ENCODE measurements at regions not wholly inside any gene's neighbourhood (a gene's known extent, or its start where the extent isn't known, plus 50 kb on each side); places are given as distances from the start of the nearest gene placed in this dataset.

DNA sequence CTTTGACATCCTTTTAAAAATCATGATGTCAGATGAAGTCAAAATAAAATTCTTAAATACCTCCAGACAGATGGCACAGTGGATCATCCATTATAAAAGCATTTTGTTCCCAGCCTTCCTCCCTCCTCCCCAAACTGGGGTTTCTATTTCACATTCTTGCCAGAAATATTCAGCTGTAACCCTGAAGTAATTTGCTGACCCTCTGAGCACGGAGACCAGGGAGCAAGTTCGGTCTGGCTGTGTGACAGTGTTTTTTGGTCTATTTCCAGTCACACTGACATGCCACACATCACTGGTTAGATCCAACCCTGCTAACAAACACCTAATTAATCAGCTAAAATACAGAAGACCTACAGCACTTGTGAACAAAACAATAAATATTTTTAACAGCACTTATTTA is 126.2 kb upstream of the DMRT1 start:
- TF ChIP-seq, protein P1, sequence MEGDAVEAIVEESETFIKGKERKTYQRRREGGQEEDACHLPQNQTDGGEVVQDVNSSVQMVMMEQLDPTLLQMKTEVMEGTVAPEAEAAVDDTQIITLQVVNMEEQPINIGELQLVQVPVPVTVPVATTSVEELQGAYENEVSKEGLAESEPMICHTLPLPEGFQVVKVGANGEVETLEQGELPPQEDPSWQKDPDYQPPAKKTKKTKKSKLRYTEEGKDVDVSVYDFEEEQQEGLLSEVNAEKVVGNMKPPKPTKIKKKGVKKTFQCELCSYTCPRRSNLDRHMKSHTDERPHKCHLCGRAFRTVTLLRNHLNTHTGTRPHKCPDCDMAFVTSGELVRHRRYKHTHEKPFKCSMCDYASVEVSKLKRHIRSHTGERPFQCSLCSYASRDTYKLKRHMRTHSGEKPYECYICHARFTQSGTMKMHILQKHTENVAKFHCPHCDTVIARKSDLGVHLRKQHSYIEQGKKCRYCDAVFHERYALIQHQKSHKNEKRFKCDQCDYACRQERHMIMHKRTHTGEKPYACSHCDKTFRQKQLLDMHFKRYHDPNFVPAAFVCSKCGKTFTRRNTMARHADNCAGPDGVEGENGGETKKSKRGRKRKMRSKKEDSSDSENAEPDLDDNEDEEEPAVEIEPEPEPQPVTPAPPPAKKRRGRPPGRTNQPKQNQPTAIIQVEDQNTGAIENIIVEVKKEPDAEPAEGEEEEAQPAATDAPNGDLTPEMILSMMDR (IDR thresholded peaks at IDR 0.05), result no peak
- no peak for TF ChIP-seq POLR2A (IDR thresholded peaks at IDR 0.05)

Data from heart left ventricle (tissue), 13 donors.